C4-2B (cell line): ENCODE measurements at regions not wholly inside any gene's neighbourhood (a gene's known extent, or its start where the extent isn't known, plus 50 kb on each side); places are given as distances from the start of the nearest gene placed in this dataset.

Experiments used
- H3K27ac ChIP-seq: fragments of 450-650 bp; 2 replicates; pipeline ENCODE4 v1.5.1; 2017
- ZFX ChIP-seq: fragments of 450-650 bp; IDR thresholded peaks from 2 replicates; pipeline ENCODE4 v1.6.1; 2017
- TF ChIP-seq, protein P1 (sequence below): fragments of 450-650 bp; conservative IDR thresholded peaks from 2 replicates; pipeline ENCODE4 v1.5.1; 2017; ENCODE audit warnings: mild to moderate bottlenecking

DNA sequence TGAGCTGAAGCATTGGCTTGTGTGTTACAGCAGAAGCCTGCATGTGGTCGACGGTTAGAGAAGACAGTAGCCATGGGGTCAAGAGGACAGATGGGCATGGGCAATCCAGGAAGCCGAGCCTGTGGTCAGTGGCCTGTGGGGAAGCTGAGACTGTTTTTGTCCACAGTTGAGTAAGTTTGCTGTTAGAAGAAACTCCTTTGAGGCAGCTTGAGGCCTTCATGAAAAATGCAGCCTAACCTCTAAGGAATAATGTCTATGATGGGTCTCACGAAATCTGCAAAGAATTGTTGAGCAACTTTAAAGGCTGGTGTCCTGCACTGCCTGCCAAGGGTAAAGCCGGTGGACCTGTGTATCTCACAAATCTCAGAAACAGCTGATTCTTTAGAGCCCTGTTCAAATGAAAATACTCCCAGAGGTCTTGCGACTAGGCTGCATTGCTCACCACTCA is 322.4 kb downstream of the SETD4 start:
- H3K27ac ChIP-seq = no peak overlapping the region
- TF ChIP-seq, protein P1, sequence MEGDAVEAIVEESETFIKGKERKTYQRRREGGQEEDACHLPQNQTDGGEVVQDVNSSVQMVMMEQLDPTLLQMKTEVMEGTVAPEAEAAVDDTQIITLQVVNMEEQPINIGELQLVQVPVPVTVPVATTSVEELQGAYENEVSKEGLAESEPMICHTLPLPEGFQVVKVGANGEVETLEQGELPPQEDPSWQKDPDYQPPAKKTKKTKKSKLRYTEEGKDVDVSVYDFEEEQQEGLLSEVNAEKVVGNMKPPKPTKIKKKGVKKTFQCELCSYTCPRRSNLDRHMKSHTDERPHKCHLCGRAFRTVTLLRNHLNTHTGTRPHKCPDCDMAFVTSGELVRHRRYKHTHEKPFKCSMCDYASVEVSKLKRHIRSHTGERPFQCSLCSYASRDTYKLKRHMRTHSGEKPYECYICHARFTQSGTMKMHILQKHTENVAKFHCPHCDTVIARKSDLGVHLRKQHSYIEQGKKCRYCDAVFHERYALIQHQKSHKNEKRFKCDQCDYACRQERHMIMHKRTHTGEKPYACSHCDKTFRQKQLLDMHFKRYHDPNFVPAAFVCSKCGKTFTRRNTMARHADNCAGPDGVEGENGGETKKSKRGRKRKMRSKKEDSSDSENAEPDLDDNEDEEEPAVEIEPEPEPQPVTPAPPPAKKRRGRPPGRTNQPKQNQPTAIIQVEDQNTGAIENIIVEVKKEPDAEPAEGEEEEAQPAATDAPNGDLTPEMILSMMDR = no peak
- TF ChIP-seq ZFX = no peak

DNA sequence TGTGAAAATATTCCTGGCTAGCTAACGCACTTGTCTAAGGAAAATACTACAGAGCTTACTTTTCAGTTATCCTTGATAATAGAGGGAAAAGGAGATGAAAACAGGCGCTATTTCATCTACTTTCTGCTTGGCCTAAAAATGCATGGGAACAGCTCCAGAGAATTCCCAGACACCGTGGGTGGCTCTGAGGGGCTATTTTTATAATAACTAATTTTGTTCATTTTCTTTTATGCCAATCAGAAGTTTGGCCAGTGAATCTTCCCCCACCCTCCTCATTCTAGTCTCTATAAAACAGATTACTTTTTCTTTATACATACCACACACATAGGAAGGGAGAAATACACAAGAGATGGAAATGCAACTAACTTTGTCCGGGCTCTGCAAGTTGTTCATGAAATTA is 322.9 kb downstream of the SETD4 start:
- H3K27ac ChIP-seq = no peak overlapping the region
- TF ChIP-seq, protein P1 = no peak
- TF ChIP-seq ZFX = no peak

DNA sequence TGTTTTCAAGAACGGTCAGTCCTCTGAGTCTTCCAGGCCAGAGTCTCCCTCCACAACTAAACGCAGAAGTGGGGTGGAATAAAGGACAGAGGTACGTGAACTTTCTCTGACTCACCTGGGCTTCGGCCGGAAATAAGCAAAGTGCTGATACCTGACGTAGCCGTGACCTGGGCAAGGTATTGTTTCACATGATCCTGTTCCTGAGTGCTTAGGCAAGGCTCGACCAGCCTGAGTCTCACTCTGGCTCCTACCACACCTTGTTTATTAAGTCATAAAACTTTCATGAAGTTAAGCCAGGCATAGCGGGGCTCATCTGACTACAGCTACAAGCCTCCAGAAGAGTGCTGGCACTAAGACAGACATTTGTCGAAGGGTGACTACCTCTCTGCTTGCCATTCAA is 327.5 kb downstream of the SETD4 start:
- no peak for TF ChIP-seq ZFX
- TF ChIP-seq, protein P1 = no peak
- no peak overlapping the region for H3K27ac ChIP-seq

DNA sequence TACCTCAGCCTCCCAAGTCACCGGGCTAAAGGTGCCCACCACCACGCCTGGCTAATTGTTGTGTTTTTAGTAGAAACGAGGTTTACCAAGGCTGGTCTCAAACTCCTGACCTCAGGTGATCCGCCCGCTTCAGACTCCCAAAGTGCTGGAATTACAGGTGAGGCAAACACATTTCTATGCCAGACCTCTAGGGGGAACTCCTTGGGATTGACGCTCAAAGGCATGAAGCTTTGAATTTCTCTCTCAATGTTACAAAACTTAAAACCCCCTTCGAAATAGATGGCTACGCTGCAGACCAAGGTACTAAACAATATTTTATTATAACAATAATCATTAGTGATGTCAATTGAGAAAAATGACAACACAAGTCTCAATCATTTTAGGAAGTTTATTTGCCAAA is 330.0 kb downstream of the SETD4 start:
- H3K27ac ChIP-seq = no peak overlapping the region
- TF ChIP-seq, protein P1 = peak; percentile 22; the same call in 1 of the 2 replicates
- TF ChIP-seq ZFX = no peak

DNA sequence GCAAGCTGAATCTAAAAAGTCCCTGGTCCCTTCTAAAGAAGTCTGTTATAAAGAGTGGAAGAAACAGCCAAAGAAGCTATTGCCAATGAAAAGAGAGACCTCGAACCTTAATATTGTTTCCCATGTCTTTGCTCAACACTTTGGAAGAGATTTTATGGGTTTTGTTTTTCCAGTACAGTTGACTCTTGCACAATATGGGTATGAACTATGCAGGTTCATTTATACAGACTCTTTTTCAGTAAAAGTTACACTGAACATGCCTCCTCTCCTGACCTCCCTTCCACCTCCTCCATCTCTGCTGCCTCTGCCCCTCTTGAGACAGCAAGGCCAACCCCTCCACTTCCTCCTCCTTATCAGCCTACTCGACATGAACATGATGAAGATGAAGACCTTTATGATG is 332.5 kb downstream of the SETD4 start:
- no peak for TF ChIP-seq ZFX
- TF ChIP-seq, protein P1 = no peak
- no peak overlapping the region for H3K27ac ChIP-seq

DNA sequence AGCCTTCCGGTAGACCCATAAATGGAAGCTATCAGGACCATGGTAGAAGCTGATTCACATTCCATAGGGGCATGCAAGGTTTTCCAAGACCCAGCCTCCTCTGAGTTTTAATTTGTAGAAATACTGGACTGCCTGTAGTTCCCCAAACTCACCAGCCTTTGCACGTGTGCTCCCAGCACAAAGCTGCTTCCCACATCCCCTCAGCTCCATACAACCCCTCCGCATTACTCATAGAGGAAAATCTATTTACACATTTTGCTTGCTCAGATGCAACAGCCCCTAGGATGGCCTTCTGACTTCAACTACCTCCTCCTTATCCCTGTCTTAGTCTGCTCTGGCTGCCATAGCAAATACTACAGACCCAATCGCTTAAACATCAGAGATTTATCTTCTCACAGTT is 336.2 kb downstream of the SETD4 start:
- no peak overlapping the region for H3K27ac ChIP-seq
- TF ChIP-seq, protein P1 = no peak
- TF ChIP-seq ZFX = no peak

DNA sequence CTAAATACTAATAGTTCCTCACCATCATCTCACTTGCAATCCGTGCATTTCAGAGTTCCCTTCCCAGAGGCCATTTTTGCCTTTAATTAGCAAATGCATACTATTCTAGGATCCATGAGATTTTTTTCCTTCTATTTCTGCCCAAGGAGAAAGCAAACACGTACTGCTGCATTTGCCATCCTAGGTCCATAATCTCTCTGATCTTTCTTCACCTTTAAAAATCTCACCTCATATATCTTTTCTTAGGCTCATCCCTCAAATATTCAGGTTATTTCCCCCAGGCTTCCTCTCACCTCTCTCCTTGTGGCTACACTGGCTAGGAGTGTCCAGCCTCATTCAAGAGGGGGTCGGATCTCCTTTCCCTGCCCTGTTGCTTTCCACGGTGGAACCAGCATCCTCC is 338.6 kb downstream of the SETD4 start:
- H3K27ac ChIP-seq = no peak overlapping the region
- TF ChIP-seq ZFX = no peak
- TF ChIP-seq, protein P1 = no peak
